GM12891 (cell line): ENCODE measurements at regions not wholly inside any gene's neighbourhood (a gene's known extent, or its start where the extent isn't known, plus 50 kb on each side); places are given as distances from the start of the nearest gene placed in this dataset.
"Not testable (repeated sequence)": the region's sequence is repeated elsewhere in the genome, so short reads cannot be mapped to it uniquely, and the experiment has no call there.

Experiments
- DNase-seq: peaks from one replicate; pipeline ENCODE4 v3.0.0; 2011; ENCODE audit warnings: low spot score; ENCODE audit not compliant: insufficient read length
- FAIRE-seq: peaks from 2 replicates; lab custom pipeline; 2011; peaks lifted over from hg19 to GRCh38; lab: Jason Lieb, UNC
- PAX5 ChIP-seq: IDR thresholded peaks from 2 replicates; pipeline ENCODE4 v1.6.1; 2011; ENCODE audit warnings: low read length, moderate library complexity, mild to moderate bottlenecking; ENCODE audit not compliant: insufficient read depth, severe bottlenecking
- POLR2A ChIP-seq: IDR thresholded peaks from 2 replicates; pipeline ENCODE4 v1.6.1; 2011; ENCODE audit warnings: low read depth, low read length, control low read depth
- POLR2AphosphoS5 ChIP-seq: IDR thresholded peaks from 2 replicates; pipeline ENCODE4 v1.6.1; 2011; ENCODE audit warnings: low read depth, low read length, control low read depth
- POU2F2 ChIP-seq: IDR thresholded peaks from 2 replicates; pipeline ENCODE4 v1.6.1; 2011; ENCODE audit warnings: low read depth, mild to moderate bottlenecking, control low read depth, low read length, moderate library complexity
- SPI1 ChIP-seq: IDR thresholded peaks from 2 replicates; pipeline ENCODE4 v1.6.1; 2011; ENCODE audit warnings: low read depth, low read length, control low read depth
- TAF1 ChIP-seq: IDR thresholded peaks from 2 replicates; pipeline ENCODE4 v1.6.1; 2011; ENCODE audit warnings: low read depth, low read length, control low read depth

GRCh38 chr11:130675371-130675821, 227.0 kb downstream of the ADAMTS15 start:
- DNase-seq (no peak), FAIRE-seq (no peak)
- TF ChIP-seq TAF1 (no peak), POLR2A (no peak), PAX5 (no peak), POLR2AphosphoS5 (no peak), SPI1 (no peak), POU2F2 (no peak)

GRCh38 chr11:130675917-130676316, 227.5 kb downstream of the ADAMTS15 start:
- no peak for FAIRE-seq
- no peak for DNase-seq
- no peak for TF ChIP-seq POLR2AphosphoS5
- no peak for TF ChIP-seq POU2F2
- no peak for TF ChIP-seq TAF1
- TF ChIP-seq SPI1: no peak
- no peak for TF ChIP-seq PAX5
- no peak for TF ChIP-seq POLR2A

- DNase-seq (no peak), FAIRE-seq (no peak)
- TF ChIP-seq TAF1: no peak
- no peak for TF ChIP-seq POLR2A
- TF ChIP-seq SPI1: no peak
- TF ChIP-seq POLR2AphosphoS5: no peak
- TF ChIP-seq POU2F2: no peak
- no peak for TF ChIP-seq PAX5
Observed at GRCh38 chr11:130677486-130678153, 229.2 kb downstream of the ADAMTS15 start.

GRCh38 chr11:130679247-130679646, 230.8 kb downstream of the ADAMTS15 start:
- FAIRE-seq (no peak), DNase-seq (no peak)
- TF ChIP-seq PAX5: no peak
- TF ChIP-seq POLR2A: no peak
- no peak for TF ChIP-seq POLR2AphosphoS5
- no peak for TF ChIP-seq TAF1
- no peak for TF ChIP-seq POU2F2
- no peak for TF ChIP-seq SPI1

GRCh38 chr11:130682471-130682870, 233.8 kb downstream of the SNX19 start:
- not testable (repeated sequence) for DNase-seq

GRCh38 chr11:130689222-130689908, 226.9 kb downstream of the SNX19 start:
- no peak for DNase-seq
- no peak for TF ChIP-seq TAF1
- TF ChIP-seq POU2F2: no peak
- TF ChIP-seq POLR2AphosphoS5: no peak
- TF ChIP-seq SPI1: no peak
- TF ChIP-seq PAX5: no peak
- TF ChIP-seq POLR2A: no peak
- FAIRE-seq: no peak

More at GRCh38 chr11:130682471-130682870, 233.8 kb downstream of the SNX19 start:
- not testable (repeated sequence) for FAIRE-seq

DNA sequence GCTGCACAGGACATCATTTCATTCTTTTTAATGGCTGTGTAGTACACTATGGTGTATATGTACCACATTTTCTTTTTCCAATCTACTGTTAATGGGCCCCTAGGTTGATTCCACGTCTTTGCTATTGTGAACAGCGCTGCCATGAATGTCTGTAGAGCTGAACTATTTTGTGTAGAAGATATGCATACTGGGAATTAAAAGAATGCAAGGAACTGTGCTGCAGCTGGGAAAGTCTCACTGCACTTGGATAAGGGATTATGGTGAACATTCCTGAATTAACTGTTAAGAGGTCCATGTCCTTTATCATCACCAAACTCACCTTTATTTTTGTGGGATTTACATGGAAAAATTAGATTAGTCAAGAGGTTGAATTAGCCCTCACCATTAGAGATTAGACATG, 224.7 kb downstream of the SNX19 start:
- no peak for DNase-seq
- TF ChIP-seq TAF1 (no peak), PAX5 (no peak), SPI1 (no peak), POLR2AphosphoS5 (no peak), POLR2A (no peak), POU2F2 (no peak)
- no peak for FAIRE-seq

DNA sequence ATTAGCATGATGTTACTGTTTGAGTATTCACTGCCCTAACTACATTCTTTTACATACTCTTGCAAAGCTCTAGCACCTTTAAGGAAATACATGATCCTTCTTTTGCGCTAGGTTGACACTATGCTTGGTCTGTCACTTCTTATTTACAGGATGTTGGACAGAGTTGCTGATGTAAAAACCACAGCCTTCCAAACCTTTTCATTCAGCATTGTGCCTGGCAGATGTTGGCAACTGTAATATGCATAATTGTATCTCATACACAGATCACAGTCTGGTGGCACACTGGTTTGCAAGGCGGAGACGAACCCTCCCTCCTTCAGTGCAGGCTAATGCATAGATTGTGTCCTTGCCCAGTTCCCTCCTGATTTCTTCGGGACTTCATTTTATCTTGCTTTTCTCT, 224.1 kb downstream of the SNX19 start:
- DNase-seq: no peak
- no peak for FAIRE-seq
- TF ChIP-seq PAX5 (no peak), SPI1 (no peak), POU2F2 (no peak), TAF1 (no peak), POLR2AphosphoS5 (no peak), POLR2A (no peak)

DNA sequence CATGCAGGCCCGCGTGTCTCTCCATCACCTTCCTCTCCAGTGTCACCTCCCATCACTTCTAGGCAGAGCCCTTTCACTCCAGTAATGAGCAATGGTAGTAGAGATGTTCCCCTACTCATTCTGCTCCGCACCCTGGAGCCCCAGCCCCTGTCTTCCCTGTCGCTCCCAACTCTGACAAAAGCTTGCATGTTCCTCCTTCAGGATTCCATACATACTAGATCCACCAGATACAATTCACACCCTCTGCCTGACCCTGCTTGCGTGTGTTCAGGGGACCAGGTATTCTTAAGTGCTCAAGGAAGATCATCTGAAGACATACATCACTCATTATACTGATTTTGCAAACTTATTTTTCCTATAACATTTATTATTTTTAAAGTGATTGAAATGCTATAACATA, 222.7 kb downstream of the SNX19 start:
- TF ChIP-seq POU2F2 (no peak), POLR2AphosphoS5 (no peak), TAF1 (no peak), PAX5 (no peak), SPI1 (no peak), POLR2A (no peak)
- FAIRE-seq (no peak), DNase-seq (no peak)
